Esophagus squamous epithelium (tissue), 5 donors: ENCODE measurements at regions not wholly inside any gene's neighbourhood (a gene's known extent, or its start where the extent isn't known, plus 50 kb on each side); places are given as distances from the start of the nearest gene placed in this dataset.
A peak's percentile ranks its signal among the peaks of the same experiment; 100 is the strongest.

ENCODE experiments used
- DNase-seq: peaks from one replicate; lab custom pipeline; 2025; lab: John Stamatoyannopoulos, UW
- H3K27ac ChIP-seq, 4 donors: fragments of 200-600 bp; sonication (generic); one replicate each; pipeline ENCODE4 v1.5.1; 2016 to 2019; ENCODE audit warnings: mild to moderate bottlenecking in 1 of 4
- H3K27me3 ChIP-seq, 4 donors: fragments of 200-600 bp; sonication (generic); 1 replicate in 3 of 4; 2 replicates in 1 of 4; pipeline versions ENCODE4 v1.5.1 to v1.6.0; 2017 to 2021; ENCODE audit warnings: antibody characterized with exemption in 1 of 4
- H3K36me3 ChIP-seq, 3 donors: fragments of 200-600 bp; sonication (generic); one replicate each; pipeline ENCODE4 v1.5.1; 2016 to 2019
- H3K4me1 ChIP-seq, 3 donors: fragments of 200-600 bp; sonication (generic); one replicate each; pipeline ENCODE4 v1.5.1; 2017 to 2019
- H3K4me3 ChIP-seq, 4 donors: fragments of 200-600 bp; sonication (generic); 1 replicate in 3 of 4; 2 replicates in 1 of 4; pipeline ENCODE4 v1.5.1; 2016 to 2019; ENCODE audit warnings: mild to moderate bottlenecking in 2 of 4, moderate library complexity in 1 of 4
- H3K9me3 ChIP-seq, 3 donors: fragments of 200-600 bp; sonication (generic); one replicate each; pipeline ENCODE4 v1.5.1; 2016 to 2019
- CTCF ChIP-seq, 6 experiments: fragments of 450-650 bp in 4 of 6; fragments of 200-600 bp in 2 of 6; sonication (generic) in 2 of 6; IDR thresholded peaks; one replicate each; pipeline ENCODE4 v1.5.1; 2016 to 2019; ENCODE audit warnings: antibody characterized with exemption in 6 of 6, mild to moderate bottlenecking in 4 of 6, moderate library complexity in 4 of 6
- POLR2A ChIP-seq, 4 donors: fragments of 450-650 bp; IDR thresholded peaks; one replicate each; pipeline ENCODE4 v1.6.1; 2017; ENCODE audit warnings: antibody characterized with exemption in 4 of 4, mild to moderate bottlenecking in 4 of 4, moderate library complexity in 3 of 4
- WGBS, 2 donors: methylation state at CpG; one replicate each; pipeline ENCODE4 v1.1.5; 2018; 5-methylcytosine and 5-hydroxymethylcytosine counted together
- intact Hi-C: fragments of 100-400 bp; cut with DNase I; formaldehyde crosslinking; loops from one replicate; pipeline ENCODE4 v1.15.0; 2022
- donor health status: DM: yes; HTN: yes; CAD: no.

- WGBS, 2 donors: 59 to 63% methylated on average over 4 of the region's 4 CpGs
- no peak for DNase-seq
- Histone ChIP-seq H3K36me3 (no peaks in the 10 kb centered on the region), H3K27me3 (no peaks in the 10 kb centered on the region), H3K4me3 (no peak overlapping the region), H3K27ac (peak overlapping the region in 2 of 4 donors; percentile 6 to 28), H3K9me3 (no peaks in the 10 kb centered on the region), H3K4me1 (no peaks in the 10 kb centered on the region)
- intact Hi-C loops: no loop called here
- no peak for TF ChIP-seq CTCF (IDR thresholded peaks at IDR 0.05)
Measured at GRCh38 chr5:57581222-57581621, 98.6 kb upstream of the ACTBL2 start.

DNA sequence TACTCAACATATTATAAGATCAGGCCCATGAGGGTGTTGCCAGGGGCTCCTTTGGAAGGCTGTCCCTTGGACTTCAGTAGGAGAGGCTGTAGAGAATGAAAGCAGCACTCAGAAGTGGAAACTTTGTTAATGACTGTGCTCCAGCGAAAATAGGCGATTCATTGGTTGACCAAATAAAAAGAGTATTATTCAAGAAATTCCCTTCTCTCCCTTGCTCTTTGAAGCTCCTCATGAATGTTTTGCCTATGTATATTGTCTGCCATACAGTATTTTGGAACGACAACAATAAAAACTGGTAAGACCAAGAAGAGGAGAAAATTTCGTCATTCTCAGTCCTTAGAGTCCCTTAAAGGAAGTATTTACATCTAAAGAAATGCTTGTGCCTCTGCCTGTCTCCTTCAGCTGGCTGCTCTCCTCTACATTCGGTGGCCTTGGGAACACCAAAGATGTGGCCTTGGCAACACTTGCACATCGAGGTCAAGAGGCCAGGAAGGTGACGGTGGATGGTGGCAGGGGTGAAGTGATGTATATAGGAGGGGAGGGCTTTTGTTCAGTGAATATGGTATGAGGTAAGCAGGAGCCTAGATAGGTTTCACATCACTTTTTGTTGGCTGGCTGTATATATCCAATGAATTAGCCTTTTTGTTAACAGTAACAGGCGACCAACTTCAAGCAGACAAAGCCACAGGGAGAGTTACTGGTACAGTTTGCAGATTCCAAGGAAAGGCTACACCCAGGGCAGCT is 95.0 kb upstream of the ACTBL2 start:
- DNase-seq: no peak
- TF ChIP-seq CTCF (IDR thresholded peaks at IDR 0.05): no peak
- TF ChIP-seq POLR2A (IDR thresholded peaks at IDR 0.05): no peak
- Histone ChIP-seq H3K27ac (no peak overlapping the region), H3K36me3 (no peaks in the 10 kb centered on the region), H3K9me3 (no peaks in the 10 kb centered on the region), H3K4me3 (no peak overlapping the region), H3K4me1 (no peaks in the 10 kb centered on the region), H3K27me3 (no peaks in the 10 kb centered on the region)
- intact Hi-C loops: no loop called here
- 79 to 80% methylated on average over 6 to 8 of the region's 8 CpGs for WGBS, 2 donors

DNA sequence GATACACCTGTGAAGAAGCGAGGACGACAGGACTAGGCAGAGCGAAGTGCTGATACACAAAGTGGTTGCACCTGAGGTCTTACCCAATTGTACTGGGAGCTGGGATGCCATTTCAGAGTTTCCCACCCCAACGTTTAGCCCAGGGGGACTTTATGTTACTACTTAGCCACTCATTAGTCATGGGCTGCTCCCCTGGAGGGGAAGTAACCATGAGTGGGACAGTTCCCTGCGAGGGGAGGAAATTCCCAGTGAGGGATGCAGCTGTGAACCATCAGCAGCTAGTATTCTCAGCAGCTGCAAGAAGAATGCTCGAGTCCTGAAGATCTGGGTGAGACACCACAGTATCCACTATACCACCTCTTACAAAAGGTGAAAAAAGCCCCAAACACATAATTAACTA is 93.7 kb upstream of the ACTBL2 start:
- no peak overlapping the region for H3K27ac ChIP-seq
- intact Hi-C loops: no loop called here
- no peaks in the 10 kb centered on the region for H3K9me3 ChIP-seq
- H3K4me1 ChIP-seq: no peaks in the 10 kb centered on the region
- 68 to 83% methylated on average over 6 of the region's 6 CpGs for WGBS, 2 donors
- DNase-seq: no peak
- H3K4me3 ChIP-seq: no peak overlapping the region
- H3K36me3 ChIP-seq: no peaks in the 10 kb centered on the region
- no peaks in the 10 kb centered on the region for H3K27me3 ChIP-seq
- TF ChIP-seq POLR2A (IDR thresholded peaks at IDR 0.05) (no peak), CTCF (IDR thresholded peaks at IDR 0.05) (no peak)

DNA sequence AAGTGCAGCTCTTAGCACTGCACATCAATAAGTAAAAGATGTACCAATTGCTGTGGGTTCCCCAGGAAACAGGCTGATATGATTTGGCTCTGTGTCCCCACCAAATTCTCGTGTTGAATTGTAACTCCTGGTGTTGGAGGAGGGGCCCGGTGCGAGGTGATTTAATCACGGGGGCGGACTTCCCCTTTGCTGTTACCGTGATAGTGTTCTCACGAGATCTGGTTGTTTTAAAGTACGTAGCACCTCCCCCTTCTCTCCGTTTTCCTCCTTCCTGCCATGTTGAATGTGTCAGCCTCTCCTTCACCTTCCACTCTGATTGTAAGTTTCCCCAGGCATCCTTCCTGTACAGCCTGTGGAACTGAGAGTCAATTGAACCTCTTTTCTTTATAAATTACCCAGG is 93.2 kb upstream of the ACTBL2 start:
- Histone ChIP-seq H3K4me3 (no peak overlapping the region), H3K4me1 (no peaks in the 10 kb centered on the region), H3K27ac (no peak overlapping the region), H3K36me3 (no peaks in the 10 kb centered on the region), H3K9me3 (no peaks in the 10 kb centered on the region), H3K27me3 (no peaks in the 10 kb centered on the region)
- intact Hi-C loops: no loop called here
- TF ChIP-seq POLR2A (IDR thresholded peaks at IDR 0.05) (no peak), CTCF (IDR thresholded peaks at IDR 0.05) (no peak)
- no peak for DNase-seq
- 72 to 76% methylated on average over 9 of the region's 9 CpGs for WGBS, 2 donors

- Histone ChIP-seq H3K27ac (no peak overlapping the region), H3K4me1 (no peaks in the 10 kb centered on the region), H3K4me3 (no peak overlapping the region), H3K27me3 (no peaks in the 10 kb centered on the region), H3K36me3 (no peaks in the 10 kb centered on the region), H3K9me3 (no peaks in the 10 kb centered on the region)
- TF ChIP-seq CTCF (IDR thresholded peaks at IDR 0.05): no peak
- no peak for TF ChIP-seq POLR2A (IDR thresholded peaks at IDR 0.05)
- intact Hi-C loops: no loop called here
- DNase-seq: no peak
Measured at GRCh38 chr5:57572461-57572860, 89.8 kb upstream of the ACTBL2 start.
